AG08395 (cell line): ENCODE measurements at regions not wholly inside any gene's neighbourhood (a gene's known extent, or its start where the extent isn't known, plus 50 kb on each side); places are given as distances from the start of the nearest gene placed in this dataset.

Experiments
- DNase-seq: peaks from one replicate; pipeline ENCODE4 v3.0.0; 2012; ENCODE audit warnings: mixed read lengths, low spot score

GRCh38 chr5:161115941-161116340 is 263.9 kb upstream of the ATP10B start:
- no peak for DNase-seq

GRCh38 chr5:161112371-161112770 is 260.4 kb upstream of the ATP10B start:
- DNase-seq, result no peak

GRCh38 chr5:161105525-161105924 is 253.5 kb upstream of the ATP10B start:
- peak; percentile 56 for DNase-seq

DNA sequence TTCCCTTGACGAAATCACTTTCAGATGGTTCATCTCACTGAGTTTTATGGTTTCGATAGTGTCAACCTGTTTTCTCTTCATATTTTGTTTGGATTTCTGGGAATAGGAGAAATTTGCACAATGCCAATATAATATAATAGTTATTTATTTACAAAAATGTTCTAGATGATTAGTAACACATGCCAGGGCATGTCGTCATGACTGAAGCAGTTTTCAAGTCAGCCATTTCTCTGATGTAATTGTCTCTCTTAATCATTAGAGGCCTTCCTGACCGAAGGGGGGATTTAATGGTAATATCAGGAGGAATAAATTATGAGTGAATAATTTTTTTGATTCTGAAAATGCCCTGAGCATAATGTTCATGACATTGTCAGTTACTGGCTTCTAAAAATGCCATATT is 246.5 kb upstream of the ATP10B start:
- DNase-seq, result no peak

DNA sequence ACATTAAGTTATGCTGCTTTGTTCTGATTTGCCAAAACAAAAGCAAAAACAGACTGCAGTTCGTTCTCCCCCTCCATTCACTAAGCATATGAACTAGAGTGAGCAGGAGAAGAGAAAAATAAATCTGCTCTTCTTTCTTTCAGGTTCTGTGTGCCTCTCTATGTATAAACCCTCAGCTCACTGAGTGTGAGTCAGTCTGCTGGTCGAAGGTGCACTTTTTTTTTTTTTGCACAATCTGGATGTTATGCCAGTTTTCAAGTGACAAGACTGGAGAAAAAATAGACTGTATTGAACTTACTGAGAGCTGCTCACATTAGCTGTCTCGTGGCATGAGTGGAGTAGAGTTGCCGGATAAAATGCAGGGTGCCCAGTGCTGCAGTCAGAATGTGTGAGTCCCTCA is 244.6 kb upstream of the ATP10B start:
- peak; percentile 7 for DNase-seq

DNA sequence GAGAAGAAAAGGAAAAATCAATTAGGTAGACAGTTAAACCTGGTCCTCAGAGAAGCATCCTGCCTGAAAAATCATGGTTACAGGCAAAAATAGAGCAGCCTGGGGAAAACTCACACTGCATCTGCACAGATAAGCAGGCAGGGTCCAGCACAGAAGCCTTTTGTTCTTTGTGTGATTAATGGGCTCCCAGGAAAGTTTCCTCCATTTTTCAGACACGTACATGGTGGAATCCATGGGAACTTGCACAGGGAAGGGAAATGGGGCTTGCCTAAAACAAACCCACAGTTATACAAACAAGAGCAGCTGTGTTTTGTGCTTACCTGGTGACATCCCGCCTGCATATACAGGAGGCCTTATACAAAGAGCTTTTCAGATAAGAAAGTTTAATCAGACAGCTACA is 243.9 kb upstream of the ATP10B start:
- no peak for DNase-seq

DNA sequence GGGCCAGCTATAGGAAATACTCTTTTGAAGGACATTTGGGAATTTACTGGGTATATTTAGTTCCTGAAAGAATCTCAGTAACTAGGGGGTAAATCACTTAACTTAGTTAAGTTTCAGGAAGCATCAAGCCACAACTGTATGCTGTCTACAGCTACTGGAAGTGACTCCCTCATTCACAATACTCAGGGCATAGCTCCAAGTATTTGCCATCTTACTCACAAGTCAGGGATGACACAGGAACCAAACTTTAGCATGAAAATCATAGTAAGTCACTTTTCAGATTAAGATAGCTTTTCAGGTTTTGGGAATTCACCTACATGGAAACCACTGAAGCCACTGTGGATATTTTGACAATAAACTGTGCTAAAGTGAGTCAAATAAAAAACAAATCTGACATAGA is 242.4 kb upstream of the ATP10B start:
- DNase-seq, result peak; percentile 62

GRCh38 chr5:161093100-161093499 is 241.1 kb upstream of the ATP10B start:
- DNase-seq, result peak; percentile 35

- DNase-seq, result no peak
These were observed 237.6 kb upstream of the ATP10B start for GRCh38 chr5:161089569-161089968.

GRCh38 chr5:161086461-161086860 is 234.4 kb upstream of the ATP10B start:
- peak; percentile 58 for DNase-seq

- no peak for DNase-seq
These were observed 233.0 kb upstream of the ATP10B start for GRCh38 chr5:161085056-161085455.

GRCh38 chr5:161084115-161084514 is 232.1 kb upstream of the ATP10B start:
- no peak for DNase-seq

DNA sequence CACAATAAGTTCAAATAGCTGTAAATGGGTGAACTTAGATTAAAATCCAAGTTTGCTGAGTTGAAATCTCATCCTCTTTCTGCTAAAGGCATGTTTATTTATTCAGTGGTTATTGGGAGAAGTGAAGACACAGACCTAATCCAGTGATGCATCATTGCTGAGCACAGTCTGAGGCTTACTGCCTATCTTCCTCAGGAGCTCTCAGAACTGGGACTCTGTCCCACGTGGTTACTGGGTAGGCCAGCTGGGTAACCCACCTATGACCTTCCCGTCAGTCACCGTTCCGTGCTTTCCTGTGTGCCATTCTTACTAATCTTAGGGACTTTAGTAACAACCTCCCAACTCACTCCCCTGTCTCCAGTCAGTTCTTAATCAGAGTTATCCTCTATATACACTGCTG is 226.8 kb upstream of the ATP10B start:
- DNase-seq, result no peak

DNA sequence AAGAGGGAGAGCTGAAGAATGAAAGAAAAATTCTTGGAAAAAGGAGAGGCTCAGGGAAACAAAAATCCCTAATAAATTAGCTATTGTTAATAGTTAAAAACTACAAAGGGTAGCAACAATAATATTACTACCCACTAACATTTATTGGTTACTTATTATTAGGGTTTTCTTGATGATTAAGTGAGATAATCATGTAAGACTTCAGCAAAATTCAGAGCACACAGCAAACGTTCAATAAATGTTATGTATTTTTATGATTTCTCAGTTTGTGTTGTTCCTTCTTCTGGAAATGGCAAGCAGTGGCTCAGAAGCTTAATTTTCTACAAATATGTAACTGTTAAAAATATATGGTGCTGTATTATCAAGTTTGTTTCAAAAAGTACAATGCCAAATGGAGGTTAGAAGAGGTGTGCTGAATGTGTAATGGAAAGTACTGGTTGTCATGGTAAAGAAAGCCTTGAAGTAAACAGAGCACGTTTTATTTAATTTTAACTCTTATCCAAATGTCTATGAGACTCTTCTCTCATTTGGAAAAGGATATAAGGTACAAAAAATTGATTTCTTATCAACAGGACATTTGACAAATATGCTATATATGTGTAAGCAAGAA is 226.0 kb upstream of the ATP10B start:
- no peak for DNase-seq

DNA sequence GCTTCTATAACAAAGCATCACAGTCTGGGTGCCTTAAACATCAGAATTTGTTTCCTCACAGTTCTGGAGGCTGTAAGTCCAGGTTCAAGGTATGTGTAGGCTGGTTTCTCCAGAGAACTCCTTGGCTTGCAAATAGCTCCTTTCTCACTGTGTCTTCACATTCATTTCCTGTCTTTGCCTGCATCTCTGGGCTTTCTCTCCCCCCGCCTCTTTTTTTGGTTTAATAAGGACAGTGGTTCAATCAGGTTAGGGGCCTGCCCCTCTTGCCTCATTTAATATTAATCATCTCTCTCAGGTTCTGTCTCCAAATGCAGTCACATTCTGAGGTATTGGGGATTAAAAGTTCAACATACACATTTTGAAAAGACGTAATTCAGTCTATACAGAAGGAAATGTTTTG is 225.5 kb upstream of the ATP10B start:
- no peak for DNase-seq

GRCh38 chr5:161064781-161065180 is 212.8 kb upstream of the ATP10B start:
- no peak for DNase-seq

GRCh38 chr5:161064297-161064696 is 212.3 kb upstream of the ATP10B start:
- DNase-seq, result no peak

GRCh38 chr5:161058781-161059180 is 206.8 kb upstream of the ATP10B start:
- DNase-seq, result no peak

GRCh38 chr5:161051920-161052500 is 200.0 kb upstream of the ATP10B start:
- DNase-seq, result no peak

- DNase-seq, result no peak
These were observed 195.0 kb upstream of the ATP10B start for GRCh38 chr5:161047024-161047423.

DNA sequence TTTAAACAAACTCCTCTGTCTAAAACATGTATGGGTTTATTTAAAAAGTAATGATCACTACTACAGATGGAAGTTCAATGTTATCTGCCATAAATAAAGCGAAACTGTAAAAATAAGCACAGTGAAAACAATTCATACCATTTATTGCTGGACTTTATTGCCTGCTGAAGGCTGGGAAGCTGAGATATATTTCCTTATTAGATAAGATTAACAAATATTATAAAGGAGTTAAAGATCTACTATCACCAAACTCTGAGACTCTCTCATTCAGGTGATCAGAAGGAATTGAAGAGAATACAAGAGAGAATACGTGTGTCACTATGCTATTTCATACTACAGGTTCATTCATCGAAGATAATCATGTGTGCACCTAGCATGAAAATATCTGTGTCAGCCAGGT is 190.9 kb upstream of the ATP10B start:
- no peak for DNase-seq

GRCh38 chr5:161042443-161042842 is 190.4 kb upstream of the ATP10B start:
- no peak for DNase-seq

GRCh38 chr5:161040818-161041217 is 188.8 kb upstream of the ATP10B start:
- DNase-seq, result no peak

- no peak for DNase-seq
These were observed 184.3 kb upstream of the ATP10B start for GRCh38 chr5:161036296-161036695.
